Mesodermal cell (in vitro differentiated cells): ENCODE measurements at regions not wholly inside any gene's neighbourhood (a gene's known extent, or its start where the extent isn't known, plus 50 kb on each side); places are given as distances from the start of the nearest gene placed in this dataset.

Experiments
- H3K27ac ChIP-seq: 2 replicates; pipeline ENCODE4 v1.7.0; 2013; ENCODE audit warnings: mild to moderate bottlenecking, low read depth, low read length, moderate library complexity; ENCODE audit not compliant: severe bottlenecking
- H3K36me3 ChIP-seq: 2 replicates; pipeline ENCODE4 v1.7.1; 2013; ENCODE audit warnings: mild to moderate bottlenecking, low read length, moderate library complexity; ENCODE audit not compliant: control insufficient read depth, insufficient read depth
- H3K4me1 ChIP-seq: one replicate; pipeline ENCODE4 v1.7.1; 2013; ENCODE audit warnings: mild to moderate bottlenecking, low read length; ENCODE audit not compliant: insufficient read depth, control insufficient read depth, poor library complexity, severe bottlenecking
- H3K4me3 ChIP-seq: 2 replicates; pipeline ENCODE4 v1.7.0; 2013; ENCODE audit warnings: low read length, control low read depth, mild to moderate bottlenecking; ENCODE audit not compliant: insufficient read depth, poor library complexity, severe bottlenecking; ENCODE audit errors: extremely low read depth
- H3K9me3 ChIP-seq: 2 replicates; pipeline ENCODE4 v1.7.1; 2013; ENCODE audit warnings: mild to moderate bottlenecking, low read length, moderate library complexity; ENCODE audit not compliant: control insufficient read depth
- whole genome bisulfite sequencing, 2 experiments: methylation state at CpG; one replicate each; pipeline ENCODE4 v1.1.5; 2013; ENCODE audit warnings: missing lambda C conversion rate in 2 of 2; ENCODE audit not compliant: insufficient coverage in 2 of 2; 5-methylcytosine and 5-hydroxymethylcytosine counted together

- Histone ChIP-seq H3K27ac (no peak overlapping the region), H3K9me3 (no peaks in the 10 kb centered on the region), H3K4me3 (no peak overlapping the region), H3K36me3 (no peaks in the 10 kb centered on the region), H3K4me1 (peaks cover 7% of the 10 kb centered on the region)
- WGBS, 2 experiments: 83 to 95% methylated on average over 5 of the region's 5 CpGs
Observed at GRCh38 chr6:132961610-132962009, 147.2 kb downstream of the RPS12 start.

- no peaks in the 10 kb centered on the region for H3K9me3 ChIP-seq
- H3K36me3 ChIP-seq: no peaks in the 10 kb centered on the region
- H3K27ac ChIP-seq: no peak overlapping the region
- H3K4me1 ChIP-seq: peaks cover 7% of the 10 kb centered on the region
- H3K4me3 ChIP-seq: no peak overlapping the region
- WGBS, 2 experiments: 25 to 91% methylated on average over 1 to 3 of the region's 7 CpGs
Observed at GRCh38 chr6:132962936-132963868, 148.8 kb downstream of the RPS12 start.

GRCh38 chr6:132964101-132964867, 149.9 kb downstream of the RPS12 start:
- 94 to 97% methylated on average over 3 of the region's 4 CpGs for WGBS, 2 experiments
- Histone ChIP-seq H3K4me3 (no peak overlapping the region), H3K27ac (no peak overlapping the region), H3K36me3 (no peaks in the 10 kb centered on the region), H3K4me1 (peaks cover 7% of the 10 kb centered on the region), H3K9me3 (no peaks in the 10 kb centered on the region)

- H3K4me3 ChIP-seq: no peak overlapping the region
- peaks cover 7% of the 10 kb centered on the region for H3K4me1 ChIP-seq
- H3K36me3 ChIP-seq: no peaks in the 10 kb centered on the region
- WGBS, 2 experiments: 100% methylated on average over 1 of the region's 2 CpGs; no CpG with 5 or more reads in 1 of the 2 experiments
- no peak overlapping the region for H3K27ac ChIP-seq
- no peaks in the 10 kb centered on the region for H3K9me3 ChIP-seq
Observed at GRCh38 chr6:132964868-132965382, 150.6 kb downstream of the RPS12 start.

- H3K9me3 ChIP-seq: no peaks in the 10 kb centered on the region
- no peaks in the 10 kb centered on the region for H3K4me1 ChIP-seq
- no peaks in the 10 kb centered on the region for H3K36me3 ChIP-seq
- no peak overlapping the region for H3K4me3 ChIP-seq
- H3K27ac ChIP-seq: no peak overlapping the region
- 69 to 75% methylated on average over 1 to 2 of the region's 2 CpGs for WGBS, 2 experiments
Observed at GRCh38 chr6:132967871-132968270, 153.5 kb downstream of the RPS12 start.

GRCh38 chr6:132968419-132968950, 154.1 kb downstream of the RPS12 start:
- no peaks in the 10 kb centered on the region for H3K9me3 ChIP-seq

GRCh38 chr6:132969196-132969595, 154.8 kb downstream of the RPS12 start:
- no peaks in the 10 kb centered on the region for H3K36me3 ChIP-seq
- 75% methylated on average over 1 of the region's 1 CpG; no CpG with 5 or more reads in 1 of the 2 experiments for WGBS, 2 experiments

More at GRCh38 chr6:132968419-132968950, 154.1 kb downstream of the RPS12 start:
- no peaks in the 10 kb centered on the region for H3K36me3 ChIP-seq
- H3K4me3 ChIP-seq: no peak overlapping the region
- no peak overlapping the region for H3K27ac ChIP-seq
- 82% methylated on average over 2 of the region's 5 CpGs; no CpG with 5 or more reads in 1 of the 2 experiments for WGBS, 2 experiments
- H3K4me1 ChIP-seq: no peaks in the 10 kb centered on the region

GRCh38 chr6:132971676-132972075, 157.3 kb downstream of the RPS12 start:
- H3K27ac ChIP-seq: no peak overlapping the region
- no peak overlapping the region for H3K4me3 ChIP-seq
- H3K4me1 ChIP-seq: no peaks in the 10 kb centered on the region
- WGBS, 2 experiments: 95% methylated on average over 3 of the region's 3 CpGs; no CpG with 5 or more reads in 1 of the 2 experiments
- H3K9me3 ChIP-seq: no peaks in the 10 kb centered on the region
- no peaks in the 10 kb centered on the region for H3K36me3 ChIP-seq

More at GRCh38 chr6:132969196-132969595, 154.8 kb downstream of the RPS12 start:
- Histone ChIP-seq H3K27ac (no peak overlapping the region), H3K4me1 (no peaks in the 10 kb centered on the region), H3K9me3 (no peaks in the 10 kb centered on the region), H3K4me3 (no peak overlapping the region)

GRCh38 chr6:132972254-132972653, 157.9 kb downstream of the RPS12 start:
- Histone ChIP-seq H3K36me3 (no peaks in the 10 kb centered on the region), H3K4me3 (no peak overlapping the region), H3K4me1 (no peaks in the 10 kb centered on the region), H3K9me3 (no peaks in the 10 kb centered on the region), H3K27ac (no peak overlapping the region)

- no peaks in the 10 kb centered on the region for H3K36me3 ChIP-seq
- H3K27ac ChIP-seq: no peak overlapping the region
- no peaks in the 10 kb centered on the region for H3K9me3 ChIP-seq
- no peak overlapping the region for H3K4me3 ChIP-seq
- no CpG with 5 or more reads among the region's 3 CpGs for WGBS, 2 experiments
- H3K4me1 ChIP-seq: no peaks in the 10 kb centered on the region
Observed at GRCh38 chr6:132972971-132973370, 158.6 kb downstream of the RPS12 start.
